Kidney epithelial cell (primary cell): ENCODE measurements at regions not wholly inside any gene's neighbourhood (a gene's known extent, or its start where the extent isn't known, plus 50 kb on each side); places are given as distances from the start of the nearest gene placed in this dataset.

Experiments used
- DNase-seq: peaks from one replicate; pipeline ENCODE4 v3.0.0-alpha.2; 2010; ENCODE audit warnings: low read depth
- H3K27me3 ChIP-seq: 2 replicates; pipeline ENCODE4 v1.6.0; 2011; ENCODE audit warnings: low read length; ENCODE audit not compliant: control insufficient read depth, insufficient read depth
- H3K36me3 ChIP-seq: 2 replicates; pipeline ENCODE4 v1.5.1; 2011; ENCODE audit warnings: low read length; ENCODE audit not compliant: control insufficient read depth, insufficient read depth
- H3K4me3 ChIP-seq: 2 replicates; pipeline ENCODE4 v1.5.1; 2011; ENCODE audit warnings: low read depth, mild to moderate bottlenecking, control low read depth, low read length
- TF ChIP-seq, protein P1 (sequence below): IDR thresholded peaks from 2 replicates; pipeline ENCODE4 v1.5.1; 2011; ENCODE audit warnings: mild to moderate bottlenecking, moderate library complexity, low read length, control low read depth, inconsistent platforms; ENCODE audit not compliant: insufficient read depth, poor library complexity, severe bottlenecking

DNA sequence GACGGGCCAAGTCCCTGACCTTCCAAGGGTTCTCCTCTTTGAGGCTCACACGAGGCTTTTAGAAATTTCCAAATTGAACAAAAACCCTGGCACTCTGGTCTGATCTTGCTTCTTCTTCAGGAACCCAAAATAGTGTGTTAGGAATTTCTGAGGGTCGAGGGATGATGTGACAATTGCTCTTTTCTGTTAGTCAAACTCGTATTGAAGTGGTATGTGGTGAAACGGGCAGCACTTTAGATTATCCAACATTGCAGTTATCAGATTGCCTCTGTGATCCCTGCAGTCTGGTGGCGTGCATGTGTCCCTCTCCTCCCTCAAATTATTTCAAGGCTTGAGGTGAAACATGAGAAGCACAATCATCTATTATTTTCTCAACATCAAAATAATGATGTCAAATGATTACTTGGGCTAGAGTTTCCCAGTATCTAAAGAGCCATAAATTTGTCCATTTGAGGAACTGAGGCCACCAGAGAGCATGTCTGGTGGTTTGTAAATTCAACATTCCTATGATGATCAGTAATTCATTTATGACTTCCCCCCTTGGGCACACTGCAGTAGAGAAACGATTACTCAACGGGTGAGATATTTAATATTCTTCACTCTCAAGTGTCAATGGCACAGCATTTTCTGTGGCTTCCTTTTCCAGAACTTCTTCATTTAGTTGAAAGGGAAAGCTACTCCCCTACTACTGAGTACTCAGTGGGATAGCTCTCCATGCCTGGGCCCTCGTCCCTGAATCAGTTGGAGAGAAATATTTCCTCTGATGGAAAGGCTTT is 308.6 kb upstream of the MAP3K7 start:
- Histone ChIP-seq H3K4me3 (no peak overlapping the region), H3K36me3 (no peaks in the 10 kb centered on the region), H3K27me3 (no peaks in the 10 kb centered on the region)
- TF ChIP-seq, protein P1, sequence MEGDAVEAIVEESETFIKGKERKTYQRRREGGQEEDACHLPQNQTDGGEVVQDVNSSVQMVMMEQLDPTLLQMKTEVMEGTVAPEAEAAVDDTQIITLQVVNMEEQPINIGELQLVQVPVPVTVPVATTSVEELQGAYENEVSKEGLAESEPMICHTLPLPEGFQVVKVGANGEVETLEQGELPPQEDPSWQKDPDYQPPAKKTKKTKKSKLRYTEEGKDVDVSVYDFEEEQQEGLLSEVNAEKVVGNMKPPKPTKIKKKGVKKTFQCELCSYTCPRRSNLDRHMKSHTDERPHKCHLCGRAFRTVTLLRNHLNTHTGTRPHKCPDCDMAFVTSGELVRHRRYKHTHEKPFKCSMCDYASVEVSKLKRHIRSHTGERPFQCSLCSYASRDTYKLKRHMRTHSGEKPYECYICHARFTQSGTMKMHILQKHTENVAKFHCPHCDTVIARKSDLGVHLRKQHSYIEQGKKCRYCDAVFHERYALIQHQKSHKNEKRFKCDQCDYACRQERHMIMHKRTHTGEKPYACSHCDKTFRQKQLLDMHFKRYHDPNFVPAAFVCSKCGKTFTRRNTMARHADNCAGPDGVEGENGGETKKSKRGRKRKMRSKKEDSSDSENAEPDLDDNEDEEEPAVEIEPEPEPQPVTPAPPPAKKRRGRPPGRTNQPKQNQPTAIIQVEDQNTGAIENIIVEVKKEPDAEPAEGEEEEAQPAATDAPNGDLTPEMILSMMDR = no peak
- no peak for DNase-seq

DNA sequence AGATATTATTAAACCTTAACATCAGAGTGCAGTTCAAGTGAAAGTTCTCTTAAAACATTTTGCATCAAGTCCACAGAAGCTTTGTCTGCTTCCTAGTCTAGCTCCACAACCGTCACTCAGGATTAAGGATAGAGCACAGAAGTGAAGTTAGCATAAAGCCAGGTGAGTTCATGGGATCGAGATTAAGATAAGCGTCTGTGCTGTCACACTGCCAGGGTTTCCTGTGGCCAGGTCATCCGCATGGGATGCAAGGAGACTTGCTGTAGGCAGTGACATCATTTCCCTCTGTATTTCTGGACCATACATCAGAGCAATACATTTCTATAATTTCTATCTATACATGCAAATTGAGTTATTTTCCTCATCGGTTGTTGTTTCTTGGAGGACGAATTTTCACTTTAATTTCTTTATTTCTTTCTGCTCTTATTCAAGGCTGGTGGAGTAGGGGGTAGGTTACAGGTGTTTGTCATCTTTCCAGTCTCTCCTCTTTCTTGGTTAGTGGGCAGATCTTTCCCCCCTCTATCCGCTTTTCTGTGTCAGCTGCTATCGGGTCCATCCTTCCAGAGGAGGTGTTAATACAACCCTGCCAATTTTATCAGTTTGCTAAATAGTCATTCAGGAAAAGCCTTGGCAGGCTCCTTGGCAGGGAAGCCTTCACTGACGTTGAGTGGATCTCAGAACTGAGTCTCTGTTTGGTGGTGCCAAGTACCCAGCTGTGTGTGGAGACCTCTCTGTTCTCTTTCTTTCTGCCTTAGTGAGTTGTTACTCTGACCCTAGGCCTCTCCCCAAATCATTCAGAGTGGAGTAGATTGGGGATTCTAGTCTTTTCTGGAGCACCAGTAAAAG is 307.6 kb upstream of the MAP3K7 start:
- Histone ChIP-seq H3K36me3 (no peaks in the 10 kb centered on the region), H3K27me3 (no peaks in the 10 kb centered on the region), H3K4me3 (no peak overlapping the region)
- no peak for DNase-seq
- TF ChIP-seq, protein P1 = no peak

DNA sequence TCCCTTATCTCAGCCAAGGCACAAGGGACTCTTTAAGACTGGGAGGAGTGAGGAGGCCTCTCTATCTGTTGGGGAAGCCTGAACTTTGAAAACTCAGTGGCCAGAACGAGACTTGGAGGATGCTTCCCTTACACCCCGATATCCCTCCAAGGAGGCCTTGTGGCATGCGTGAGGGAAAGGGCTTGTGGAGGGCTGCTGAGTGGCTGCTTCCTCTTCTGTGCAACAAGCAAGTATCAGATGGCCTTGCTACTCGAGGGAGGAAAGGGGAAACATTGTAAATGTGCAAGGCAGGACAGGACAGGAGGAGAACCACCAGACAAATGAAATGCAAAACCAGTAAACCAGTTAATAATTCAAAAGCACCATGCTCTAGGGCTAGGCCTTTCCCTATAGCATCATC is 306.5 kb upstream of the MAP3K7 start:
- TF ChIP-seq, protein P1 = no peak
- Histone ChIP-seq H3K36me3 (no peaks in the 10 kb centered on the region), H3K27me3 (no peaks in the 10 kb centered on the region), H3K4me3 (no peak overlapping the region)
- no peak for DNase-seq

DNA sequence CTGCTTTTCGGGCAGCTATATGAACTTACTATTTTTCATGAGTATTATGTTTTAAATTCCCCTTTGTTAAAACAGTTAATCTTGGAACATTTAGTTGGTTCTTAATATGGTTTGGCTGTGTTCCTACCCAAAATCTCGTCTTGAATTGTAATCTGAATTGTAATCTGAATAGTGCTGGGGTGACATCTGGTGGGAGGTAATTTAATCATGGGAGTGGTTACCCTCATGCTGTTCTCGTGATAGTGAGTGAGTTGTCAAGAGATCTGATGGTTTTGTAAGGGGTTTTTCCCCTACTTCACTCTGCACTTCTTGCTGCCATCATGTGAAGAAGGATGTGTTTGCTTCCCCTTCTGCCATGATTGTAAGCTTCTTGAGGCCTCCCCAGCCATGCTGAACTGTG is 305.4 kb upstream of the MAP3K7 start:
- TF ChIP-seq, protein P1 = no peak
- Histone ChIP-seq H3K36me3 (no peaks in the 10 kb centered on the region), H3K4me3 (no peak overlapping the region), H3K27me3 (no peaks in the 10 kb centered on the region)
- DNase-seq = no peak

DNA sequence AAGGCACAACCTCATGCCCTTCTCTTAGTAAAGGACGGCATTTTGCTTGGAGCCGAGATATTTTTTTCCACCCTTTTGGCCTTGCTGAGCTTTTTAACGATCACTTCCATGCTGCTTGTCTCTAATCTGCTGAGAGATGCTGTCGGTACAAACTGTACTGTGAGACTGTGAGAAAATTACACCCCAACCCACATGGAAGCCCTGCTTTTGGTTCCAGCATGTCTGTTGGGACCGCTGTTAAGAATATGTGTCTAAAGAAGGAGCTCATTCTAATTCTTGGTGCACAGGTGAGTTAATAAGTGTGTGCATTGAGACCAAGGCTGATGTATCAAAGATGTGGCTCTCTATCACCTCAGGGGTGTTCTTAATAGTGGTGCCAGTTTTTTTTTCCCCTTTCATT is 304.5 kb upstream of the MAP3K7 start:
- no peaks in the 10 kb centered on the region for H3K27me3 ChIP-seq
- no peak overlapping the region for H3K4me3 ChIP-seq
- no peak for DNase-seq
- no peaks in the 10 kb centered on the region for H3K36me3 ChIP-seq
- TF ChIP-seq, protein P1 = no peak
